Large intestine (tissue), 3 donors: ENCODE measurements at regions not wholly inside any gene's neighbourhood (a gene's known extent, or its start where the extent isn't known, plus 50 kb on each side); places are given as distances from the start of the nearest gene placed in this dataset.
"Not testable (repeated sequence)": the region's sequence is repeated elsewhere in the genome, so short reads cannot be mapped to it uniquely, and the experiment has no call there.

Experiments
- DNase-seq, 2 donors: peaks; one replicate each; pipeline versions ENCODE4 v3.0.0 to v3.0.0-alpha.2; 2013
- H3K27ac ChIP-seq: one replicate; pipeline ENCODE4 v1.5.1; 2013; ENCODE audit warnings: low read length
- H3K27me3 ChIP-seq: 2 replicates; pipeline ENCODE4 v1.6.1; 2013; ENCODE audit warnings: low read length; ENCODE audit not compliant: control insufficient read depth, insufficient read depth
- H3K36me3 ChIP-seq: 2 replicates; pipeline ENCODE4 v1.6.1; 2013; ENCODE audit warnings: low read length; ENCODE audit not compliant: control insufficient read depth, insufficient read depth
- H3K4me1 ChIP-seq: one replicate; pipeline ENCODE4 v1.6.1; 2013; ENCODE audit warnings: low read length; ENCODE audit not compliant: control insufficient read depth, insufficient read depth
- H3K4me3 ChIP-seq: one replicate; pipeline ENCODE4 v1.5.1; 2013; ENCODE audit warnings: low read length
- H3K9me3 ChIP-seq: one replicate; pipeline ENCODE4 v1.6.1; 2013; ENCODE audit warnings: mild to moderate bottlenecking, low read depth, low read length, moderate library complexity; ENCODE audit not compliant: control insufficient read depth
- WGBS: methylation state at CpG from one replicate; pipeline ENCODE4 v1.1.5; 2013; ENCODE audit warnings: low lambda C conversion rate; ENCODE audit not compliant: insufficient coverage; 5-methylcytosine and 5-hydroxymethylcytosine counted together

DNA sequence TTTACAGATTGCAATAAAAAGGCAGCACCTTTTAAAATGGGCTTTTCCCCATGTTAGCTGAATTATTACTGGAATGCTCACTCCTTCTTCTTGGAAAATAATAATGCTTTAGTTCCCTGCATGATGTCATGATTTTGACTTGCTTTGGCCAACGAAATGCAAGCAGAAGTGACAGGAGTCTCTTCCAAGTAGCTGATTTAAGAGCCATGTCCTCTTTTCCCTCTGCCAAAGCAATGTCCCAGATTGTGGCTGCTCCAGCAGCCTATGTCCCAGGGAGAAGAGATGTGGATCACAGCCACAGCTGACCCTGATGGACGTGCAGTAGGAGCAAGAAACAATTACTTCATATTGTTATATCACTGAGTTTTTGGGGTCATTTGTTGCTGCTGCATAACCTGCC is 246.6 kb downstream of the HAPSTR1 start:
- H3K27me3 ChIP-seq: no peaks in the 10 kb centered on the region

DNA sequence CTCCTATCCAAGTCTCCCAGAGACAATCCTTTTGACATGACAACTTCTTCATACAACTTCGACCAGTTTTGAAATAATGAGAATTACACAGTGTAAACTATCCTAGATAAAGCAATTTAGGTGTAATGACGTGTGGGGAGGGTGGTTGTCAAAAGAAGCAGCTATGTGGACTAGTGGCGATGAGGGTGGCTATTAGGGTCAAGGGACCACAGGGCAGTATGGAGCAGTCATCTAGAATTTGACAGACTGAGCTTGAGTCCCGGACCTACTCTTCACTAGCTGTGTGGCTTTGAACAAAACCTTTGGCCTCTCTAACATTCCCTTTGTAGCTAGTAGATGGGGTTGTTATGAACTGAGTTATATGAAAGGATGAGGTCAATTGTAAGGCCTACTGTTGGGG is 247.1 kb downstream of the HAPSTR1 start:
- Histone ChIP-seq H3K9me3 (no peaks in the 10 kb centered on the region), H3K27me3 (no peaks in the 10 kb centered on the region)
- WGBS: 80% methylated on average over 2 of the region's 4 CpGs

More for the DNA sequence above, 246.6 kb downstream of the HAPSTR1 start:
- Histone ChIP-seq H3K4me1 (no peaks in the 10 kb centered on the region), H3K9me3 (no peaks in the 10 kb centered on the region), H3K27ac (no peak overlapping the region), H3K4me3 (no peak overlapping the region), H3K36me3 (no peaks in the 10 kb centered on the region)
- WGBS: no CpG with 5 or more reads among the region's 2 CpGs
- DNase-seq: no peak

DNA sequence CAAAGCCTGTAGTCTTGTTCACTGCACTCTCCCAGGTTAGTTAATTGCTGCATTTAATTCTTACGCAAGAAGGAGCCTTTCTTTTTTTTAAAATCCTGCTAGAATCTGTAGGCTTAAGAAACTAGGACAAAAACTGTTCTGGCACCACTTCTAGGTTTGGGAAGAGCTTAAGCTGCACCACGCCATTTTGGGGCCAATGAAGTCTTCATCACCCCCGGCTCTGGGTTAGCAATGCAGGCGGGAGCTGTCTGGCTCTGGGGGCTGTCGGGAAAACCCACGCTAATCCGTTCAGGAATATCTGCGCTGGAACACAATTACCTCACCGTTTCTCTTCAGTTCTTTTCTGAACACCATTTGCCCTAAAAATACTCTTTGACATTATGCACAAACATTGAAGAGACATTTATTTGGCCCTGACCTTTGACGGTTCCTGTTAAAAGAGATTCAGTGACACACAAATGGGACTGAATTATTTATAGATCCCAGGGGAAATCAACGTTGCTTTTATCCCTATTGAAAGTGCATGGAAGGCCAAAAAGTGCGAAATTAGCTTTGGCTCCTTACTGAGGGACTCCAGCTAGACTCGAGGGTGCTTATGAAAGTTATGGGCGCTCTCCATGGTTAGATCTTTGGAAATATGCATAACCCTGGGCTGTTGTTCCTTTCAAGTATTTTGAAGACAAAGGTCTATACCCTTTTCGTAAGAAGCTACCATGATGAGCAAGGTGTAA is 249.2 kb downstream of the HAPSTR1 start:
- no peaks in the 10 kb centered on the region for H3K36me3 ChIP-seq
- H3K4me1 ChIP-seq: no peaks in the 10 kb centered on the region
- no peaks in the 10 kb centered on the region for H3K9me3 ChIP-seq
- no peak overlapping the region for H3K27ac ChIP-seq
- no peaks in the 10 kb centered on the region for H3K27me3 ChIP-seq
- no peak overlapping the region for H3K4me3 ChIP-seq
- WGBS: 86% methylated on average over 5 of the region's 15 CpGs
- no peak for DNase-seq

More for the DNA sequence above, 247.1 kb downstream of the HAPSTR1 start:
- Histone ChIP-seq H3K27ac (no peak overlapping the region), H3K4me3 (no peak overlapping the region), H3K4me1 (no peaks in the 10 kb centered on the region), H3K36me3 (no peaks in the 10 kb centered on the region)
- DNase-seq: no peak

DNA sequence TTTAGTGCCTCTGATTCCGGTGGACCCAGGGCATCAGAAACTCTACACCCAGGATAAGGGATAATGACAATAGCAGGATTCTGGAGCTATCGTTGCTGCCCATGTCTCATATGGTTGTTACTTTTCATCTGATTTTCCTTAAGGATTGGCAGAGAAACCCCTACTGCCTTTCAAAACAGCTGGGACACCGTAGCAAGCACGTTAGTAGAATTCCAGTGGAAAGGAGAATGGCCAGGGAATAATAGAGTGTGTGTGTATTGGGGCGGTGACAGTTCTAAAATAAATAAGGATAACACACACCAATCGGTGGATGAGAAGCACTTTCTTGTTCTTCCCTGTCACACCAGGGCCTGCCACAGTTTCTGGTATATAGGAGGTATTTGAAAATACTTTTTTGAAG is 251.8 kb downstream of the HAPSTR1 start:
- H3K27ac ChIP-seq: no peak overlapping the region

DNA sequence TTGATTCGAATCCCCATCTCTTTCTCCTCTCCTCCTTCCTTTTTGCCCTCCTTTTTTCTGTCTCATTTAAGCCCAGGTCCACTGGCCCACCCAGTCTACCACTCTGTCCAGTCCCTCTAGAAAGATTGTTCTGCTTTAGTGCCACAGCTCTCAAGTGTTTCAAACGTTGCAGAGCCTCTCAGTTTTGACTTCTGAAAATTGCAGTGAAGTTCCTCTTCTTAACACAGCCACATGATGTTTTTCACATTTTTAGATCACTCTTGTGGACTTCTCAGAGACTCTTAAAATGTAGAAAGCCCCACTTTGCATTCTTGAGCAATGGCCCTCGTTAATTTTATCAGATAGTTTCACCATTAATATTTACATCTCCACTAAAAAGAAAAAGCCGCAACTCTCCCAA is 253.1 kb downstream of the HAPSTR1 start:
- H3K4me3 ChIP-seq: no peak overlapping the region
- WGBS: 100% methylated on average over 1 of the region's 4 CpGs
- no peak overlapping the region for H3K27ac ChIP-seq
- no peaks in the 10 kb centered on the region for H3K27me3 ChIP-seq
- H3K36me3 ChIP-seq: no peaks in the 10 kb centered on the region
- DNase-seq: no peak
- no peaks in the 10 kb centered on the region for H3K9me3 ChIP-seq
- H3K4me1 ChIP-seq: no peaks in the 10 kb centered on the region

More for the DNA sequence above, 251.8 kb downstream of the HAPSTR1 start:
- H3K4me1 ChIP-seq: no peaks in the 10 kb centered on the region
- no peaks in the 10 kb centered on the region for H3K36me3 ChIP-seq
- no peak overlapping the region for H3K4me3 ChIP-seq
- H3K27me3 ChIP-seq: no peaks in the 10 kb centered on the region
- no peak for DNase-seq
- no peaks in the 10 kb centered on the region for H3K9me3 ChIP-seq
- WGBS: 40% methylated on average over 3 of the region's 6 CpGs

DNA sequence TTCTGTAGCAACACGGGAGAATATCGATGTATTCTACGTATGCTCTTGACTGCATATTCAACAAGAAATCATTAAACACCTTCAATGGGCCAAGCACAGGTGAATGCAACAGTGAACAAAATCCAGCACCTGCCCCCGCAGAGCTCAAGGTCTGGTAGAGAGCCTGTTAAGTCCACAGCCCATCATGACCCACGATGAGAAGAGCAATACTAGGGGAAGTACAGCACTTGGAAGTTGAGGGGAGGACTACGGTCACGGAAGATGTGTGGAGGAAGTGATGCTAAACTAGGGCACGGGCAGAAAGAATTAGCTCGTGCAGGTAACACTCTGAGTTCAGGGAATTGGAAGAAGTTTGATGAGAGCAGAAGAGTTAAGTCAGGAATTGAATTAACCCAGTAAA is 253.6 kb downstream of the HAPSTR1 start:
- Histone ChIP-seq H3K27me3 (no peaks in the 10 kb centered on the region), H3K9me3 (peaks cover 2% of the 10 kb centered on the region), H3K4me1 (no peaks in the 10 kb centered on the region), H3K4me3 (no peak overlapping the region), H3K27ac (no peak overlapping the region), H3K36me3 (no peaks in the 10 kb centered on the region)
- 90% methylated on average over 5 of the region's 9 CpGs for WGBS
- DNase-seq: no peak

DNA sequence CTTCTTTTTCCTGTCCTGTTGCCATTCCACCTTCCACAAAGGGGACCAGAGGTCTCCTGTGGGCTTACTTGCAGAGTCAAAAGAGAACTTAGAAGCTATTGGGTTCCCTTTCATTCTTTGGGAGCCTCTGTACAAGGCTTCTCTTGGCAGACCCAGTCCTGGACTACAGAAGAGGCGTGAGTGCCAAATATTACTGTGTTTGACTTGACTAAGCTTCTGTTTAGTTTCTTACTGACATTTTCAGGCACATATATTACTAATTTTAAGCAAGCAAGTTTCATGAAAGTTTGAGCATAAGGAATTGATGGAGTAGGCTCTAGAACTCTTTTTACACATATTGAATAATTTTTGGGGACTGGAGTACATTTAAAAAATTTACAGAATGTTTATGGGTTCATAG is 254.4 kb downstream of the HAPSTR1 start:
- WGBS: no CpG with 5 or more reads among the region's 1 CpG
- no peak overlapping the region for H3K27ac ChIP-seq
- H3K27me3 ChIP-seq: no peaks in the 10 kb centered on the region
- no peaks in the 10 kb centered on the region for H3K36me3 ChIP-seq
- H3K9me3 ChIP-seq: peaks cover 9% of the 10 kb centered on the region
- H3K4me3 ChIP-seq: no peak overlapping the region
- no peaks in the 10 kb centered on the region for H3K4me1 ChIP-seq
- no peak for DNase-seq

DNA sequence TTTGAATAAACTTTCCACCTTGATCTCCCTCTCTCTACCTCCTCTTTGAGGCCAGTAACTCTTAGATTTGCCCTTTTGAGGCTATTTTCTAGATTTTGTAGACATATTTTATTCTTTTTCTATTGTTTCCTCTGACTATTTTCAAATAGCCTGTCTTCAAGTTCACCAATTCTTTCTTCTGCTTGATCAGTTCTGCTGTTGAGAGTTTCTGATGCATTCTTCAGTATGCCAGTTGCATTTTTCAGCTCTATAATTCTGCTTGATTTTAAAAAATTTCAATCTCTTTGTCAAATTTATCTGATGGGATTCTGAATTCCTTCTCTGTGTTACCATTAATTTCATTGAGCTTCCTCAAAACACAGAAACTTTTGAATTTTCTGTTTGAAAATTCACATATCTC is 257.5 kb downstream of the HAPSTR1 start:
- Histone ChIP-seq H3K27ac (no peak overlapping the region), H3K36me3 (no peaks in the 10 kb centered on the region), H3K4me3 (no peak overlapping the region), H3K4me1 (no peaks in the 10 kb centered on the region), H3K9me3 (peaks cover 9% of the 10 kb centered on the region), H3K27me3 (no peaks in the 10 kb centered on the region)
- DNase-seq: no peak

DNA sequence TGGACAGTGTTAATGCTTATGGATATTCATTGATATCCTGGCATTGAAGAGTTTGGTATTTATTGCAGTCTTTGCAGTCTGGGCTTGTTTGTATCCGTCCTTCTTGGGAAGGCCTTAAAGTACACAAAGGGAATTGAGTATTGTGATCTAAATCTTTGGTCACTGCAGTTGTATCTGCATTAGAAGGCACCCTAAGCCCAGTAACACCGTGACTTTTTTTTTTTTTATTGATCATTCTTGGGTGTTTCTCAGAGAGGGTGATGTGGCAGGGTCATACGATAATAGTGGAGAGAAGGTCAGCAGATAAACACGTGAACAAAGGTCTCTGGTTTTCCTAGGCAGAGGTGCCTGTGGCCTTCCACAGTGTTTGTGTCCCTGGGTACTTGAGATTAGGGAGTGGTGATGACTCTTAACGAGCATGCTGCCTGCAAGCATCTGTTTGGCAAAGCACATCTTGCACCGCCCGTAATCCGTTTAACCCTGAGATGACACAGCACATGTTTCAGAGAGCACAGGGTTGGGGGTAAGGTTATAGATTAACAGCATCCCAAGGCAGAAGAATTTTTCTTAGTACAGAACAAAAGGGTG is 258.0 kb downstream of the HAPSTR1 start:
- not testable (repeated sequence) for H3K4me3 ChIP-seq, H3K4me1 ChIP-seq, DNase-seq, H3K36me3 ChIP-seq, H3K9me3 ChIP-seq, H3K27me3 ChIP-seq, H3K27ac ChIP-seq
- WGBS: no CpG with 5 or more reads among the region's 8 CpGs

DNA sequence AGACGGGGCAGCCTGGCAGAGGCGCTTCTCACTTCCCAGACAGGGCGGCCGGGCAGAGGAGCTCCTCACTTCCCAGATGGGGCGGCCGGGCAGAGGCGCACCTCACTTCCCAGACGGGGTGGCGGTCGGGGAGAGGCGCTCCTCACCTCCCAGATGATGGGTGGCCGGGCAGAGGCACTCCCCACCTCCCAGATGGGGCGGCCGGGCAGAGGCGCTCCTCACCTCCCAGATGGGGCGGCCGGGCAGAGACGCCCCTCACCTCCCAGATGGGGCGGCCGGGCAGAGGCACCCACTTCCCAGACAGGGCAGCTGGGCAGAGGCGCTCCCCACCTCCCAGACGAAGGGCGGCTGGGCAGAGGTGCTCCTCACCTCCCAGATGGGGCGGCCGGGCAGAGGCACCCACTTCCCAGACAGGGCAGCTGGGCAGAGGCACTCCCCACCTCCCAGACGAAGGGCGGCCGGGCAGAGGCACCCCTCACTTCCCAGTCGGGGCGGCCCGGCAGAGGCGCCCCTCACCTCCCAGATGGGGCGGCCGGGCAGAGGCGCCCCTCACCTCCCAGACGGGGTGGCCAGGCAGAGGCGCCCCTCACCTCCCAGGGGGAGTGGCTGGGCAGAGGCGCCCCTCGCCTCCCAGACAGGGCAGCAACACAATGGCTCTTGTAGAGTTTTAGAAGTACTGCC is 258.8 kb downstream of the HAPSTR1 start:
- H3K4me3 ChIP-seq, H3K9me3 ChIP-seq, H3K36me3 ChIP-seq, H3K27me3 ChIP-seq, H3K27ac ChIP-seq, H3K4me1 ChIP-seq, DNase-seq: not testable (repeated sequence)
- WGBS: no CpG with 5 or more reads among the region's 39 CpGs
